Fibroblast of skin of left quadriceps (primary cell): ENCODE measurements at regions not wholly inside any gene's neighbourhood (a gene's known extent, or its start where the extent isn't known, plus 50 kb on each side); places are given as distances from the start of the nearest gene placed in this dataset.
A peak's percentile ranks its signal among the peaks of the same experiment; 100 is the strongest.
"Not testable (repeated sequence)": the region's sequence is repeated elsewhere in the genome, so short reads cannot be mapped to it uniquely, and the experiment has no call there.

Experiments used
- DNase-seq, 2 experiments: peaks; one replicate each; pipeline ENCODE4 v3.0.0-alpha.2; 2013; ENCODE audit warnings: low read depth in 2 of 2

GRCh38 chr16:65384441-65384840 lies 262.6 kb upstream of the CDH11 start:
- no peak for DNase-seq

- no peak for DNase-seq
Observed at GRCh38 chr16:65377195-65377594, 255.3 kb upstream of the CDH11 start.

- DNase-seq: no peak
Observed at GRCh38 chr16:65376601-65377000, 254.7 kb upstream of the CDH11 start.

- no peak for DNase-seq
Observed at GRCh38 chr16:65375651-65376050, 253.8 kb upstream of the CDH11 start.

GRCh38 chr16:65373097-65373496 lies 251.2 kb upstream of the CDH11 start:
- no peak for DNase-seq

GRCh38 chr16:65372171-65372570 lies 250.3 kb upstream of the CDH11 start:
- DNase-seq: no peak

- no peak for DNase-seq
Observed at GRCh38 chr16:65365732-65366715, 244.2 kb upstream of the CDH11 start.

- not testable (repeated sequence) for DNase-seq
Observed at GRCh38 chr16:65356721-65357120, 234.9 kb upstream of the CDH11 start.

- DNase-seq: no peak
Observed at GRCh38 chr16:65355706-65356105, 233.8 kb upstream of the CDH11 start.

- no peak for DNase-seq
Observed at GRCh38 chr16:65353183-65353582, 231.3 kb upstream of the CDH11 start.

GRCh38 chr16:65349626-65350025 lies 227.8 kb upstream of the CDH11 start:
- DNase-seq: no peak

- DNase-seq: no peak
Observed at GRCh38 chr16:65343556-65343955, 221.7 kb upstream of the CDH11 start.

- no peak for DNase-seq
Observed at GRCh38 chr16:65342231-65342866, 220.5 kb upstream of the CDH11 start.

GRCh38 chr16:65339062-65339461 lies 217.2 kb upstream of the CDH11 start:
- no peak for DNase-seq

- peak; percentile 90 to 91 for DNase-seq
Observed at GRCh38 chr16:65336160-65336559, 214.3 kb upstream of the CDH11 start.

- no peak for DNase-seq
Observed at GRCh38 chr16:65334081-65334480, 212.2 kb upstream of the CDH11 start.

- DNase-seq: no peak
Observed at GRCh38 chr16:65333283-65333682, 211.4 kb upstream of the CDH11 start.

GRCh38 chr16:65327346-65327745 lies 205.5 kb upstream of the CDH11 start:
- DNase-seq: no peak

- no peak for DNase-seq
Observed at GRCh38 chr16:65323655-65324237, 201.9 kb upstream of the CDH11 start.

- DNase-seq: no peak
Observed at GRCh38 chr16:65319621-65320231, 197.9 kb upstream of the CDH11 start.

GRCh38 chr16:65318590-65319257 lies 196.9 kb upstream of the CDH11 start:
- no peak for DNase-seq

GRCh38 chr16:65318138-65318537 lies 196.3 kb upstream of the CDH11 start:
- peak in 1 of 2 experiments; percentile 45 for DNase-seq
